ENCODE measurements at regions not wholly inside any gene's neighbourhood (a gene's known extent, or its start where the extent isn't known, plus 50 kb on each side); places are given as distances from the start of the nearest gene placed in this dataset.

- Histone ChIP-seq H3K4me3 (no peak overlapping the region), H3K4me1 (replicated peaks in 1 of 2) (no peaks in the 10 kb centered on the region), H3K27ac (no peak overlapping the region)
- ATAC-seq (replicated peaks in 6 of 8): no peak
- in situ Hi-C loops (cut with MboI; ENCODE audit: low pct_unique_long_range_greater_than_20kb in 2 of 9, low sequenced_read_pairs in 9 of 9, unreplicated experiment in 9 of 9): loop anchor here in 4 of 9 experiments (10.0 to 25.0 kb wide), 5 partner anchors 186 to 664 kb away; partner anchors contain the start of gene REG3G (in 1 of the 4)
Measured at GRCh38 chr2:79223539-79223938, 64.0 kb upstream of the REG3A start.

DNA sequence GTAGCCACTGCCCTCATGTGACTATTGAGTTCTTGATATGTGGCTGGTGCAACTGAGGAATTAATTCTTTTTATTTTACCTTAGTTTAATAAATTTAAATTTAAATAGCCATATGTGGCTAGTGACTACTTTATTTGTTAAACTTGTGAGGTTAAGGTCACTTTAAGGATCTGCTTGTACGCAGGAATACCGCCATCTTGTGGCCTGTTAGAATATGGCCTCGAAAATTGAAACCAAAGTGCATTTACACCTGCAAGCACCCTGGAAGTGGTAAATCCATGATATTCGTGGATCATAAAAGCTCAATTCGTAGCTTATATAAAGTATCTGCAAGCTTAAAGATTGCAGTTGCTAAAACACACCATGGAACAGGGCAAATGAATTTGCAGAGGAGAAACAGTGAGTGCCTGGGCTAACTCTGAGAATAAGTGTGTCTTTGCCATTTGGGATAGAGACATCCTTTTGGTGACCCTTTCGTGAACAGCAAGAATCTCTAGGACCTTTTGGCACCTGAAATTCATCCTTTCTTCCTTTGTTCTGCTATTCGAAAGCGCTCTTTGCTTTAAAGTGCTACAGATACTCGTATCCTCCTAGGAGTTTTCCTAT is 59.9 kb upstream of the REG3A start:
- Histone ChIP-seq H3K27ac (no peak overlapping the region), H3K4me1 (replicated peaks in 1 of 2) (no peaks in the 10 kb centered on the region), H3K4me3 (no peak overlapping the region)
- 0 to 40% (median 13%) methylated on average over 3 to 8 of the region's 9 CpGs for WGBS, 10 experiments
- ATAC-seq (replicated peaks in 6 of 8): peak in 3 of 8 experiments; percentile 38 to 46 (median 38)
- in situ Hi-C loops (cut with MboI; ENCODE audit: low pct_unique_long_range_greater_than_20kb in 2 of 9, low sequenced_read_pairs in 9 of 9, unreplicated experiment in 9 of 9): loop anchor here in 4 of 9 experiments (25.0 kb wide), 4 partner anchors 182 to 668 kb away; partner anchors contain the start of gene REG3G (in 1 of the 4)

DNA sequence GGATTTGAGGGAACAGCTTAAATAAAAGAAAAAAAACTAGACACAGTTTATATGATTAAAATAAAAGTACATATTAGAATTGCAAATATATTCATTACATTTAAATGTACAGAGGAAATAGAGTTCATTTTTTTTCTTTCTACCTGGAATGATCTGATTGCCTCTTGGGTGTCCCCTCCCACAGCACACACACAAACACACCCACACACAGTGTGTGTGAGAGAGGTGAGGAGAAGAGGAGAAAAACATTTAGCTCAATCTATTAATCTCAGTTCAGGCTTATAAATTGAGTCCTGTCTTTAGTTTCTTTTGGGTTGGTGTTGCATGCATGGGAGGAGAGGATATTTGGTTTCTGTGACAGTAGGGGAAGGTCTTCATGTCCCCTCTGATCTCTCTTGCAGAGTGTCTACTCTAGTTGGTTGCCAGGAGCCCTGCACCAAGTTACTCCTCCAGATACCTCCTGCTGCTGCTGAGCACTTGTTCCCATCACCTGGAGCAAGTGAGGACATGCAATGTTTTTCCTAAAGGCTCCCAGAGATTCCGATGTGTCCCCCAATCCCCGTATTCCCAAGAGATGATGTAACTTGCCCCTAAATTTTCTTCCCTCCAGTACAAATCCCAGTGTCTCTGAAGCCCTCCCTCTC is 50.8 kb upstream of the REG3A start:
- H3K4me3 ChIP-seq: no peak overlapping the region
- in situ Hi-C loops (cut with MboI; ENCODE audit: low pct_unique_long_range_greater_than_20kb in 2 of 9, low sequenced_read_pairs in 9 of 9, unreplicated experiment in 9 of 9): loop anchor here in 4 of 9 experiments (25.0 kb wide), 4 partner anchors 173 to 677 kb away; partner anchors contain the start of gene REG3G (in 1 of the 4)
- 0 to 100% (median 60%) methylated on average over 1 to 2 of the region's 2 CpGs; no CpG with 5 or more reads in 4 of the 10 experiments for WGBS, 10 experiments
- ATAC-seq (replicated peaks in 6 of 8): no peak
- no peak overlapping the region for H3K27ac ChIP-seq
- no peaks in the 10 kb centered on the region for H3K4me1 ChIP-seq (replicated peaks in 1 of 2)
